MCF 10A (cell line): ENCODE measurements at regions not wholly inside any gene's neighbourhood (a gene's known extent, or its start where the extent isn't known, plus 50 kb on each side); places are given as distances from the start of the nearest gene placed in this dataset.

Experiments
- BruUV-seq: library from RNA; stranded (reverse); fragments of 400-500 nt; replicated peaks from 2 replicates; lab custom pipeline; 2021; lab: Mats Ljungman, UMichigan
- CTCF ChIA-PET: fragments of 300-600 bp; sonication (Branson Sonifier 250); formaldehyde crosslinking; extraction: SDS; loops from one replicate; lab custom pipeline; 2021; ENCODE audit warnings: antibody characterized with exemption, inconsistent platforms; lab: Yijun Ruan, JAX
- POLR2A ChIA-PET: fragments of 300-600, 350-650 bp; sonication (Branson Sonifier 250); formaldehyde crosslinking; extraction: SDS; loops from one replicate; lab custom pipeline; 2020; ENCODE audit warnings: antibody characterized with exemption, inconsistent platforms; lab: Yijun Ruan, JAX
- DNase-seq: peaks from one replicate; pipeline ENCODE4 v3.0.0-alpha.2; 2018; ENCODE audit not compliant: unreplicated experiment
- H3K27ac Mint-ChIP-seq: one replicate; pipeline ENCODE4 v1.8.0; 2022; ENCODE audit warnings: mild to moderate bottlenecking, low read depth, mixed read lengths; ENCODE audit not compliant: unreplicated experiment
- H3K27me3 Mint-ChIP-seq: one replicate; pipeline ENCODE4 v1.8.0; 2022; ENCODE audit warnings: mixed read lengths; ENCODE audit not compliant: insufficient read depth, unreplicated experiment
- H3K36me3 Mint-ChIP-seq: one replicate; pipeline ENCODE4 v1.8.0; 2022; ENCODE audit warnings: mild to moderate bottlenecking, moderate library complexity, mixed read lengths; ENCODE audit not compliant: insufficient read depth, unreplicated experiment
- H3K4me1 Mint-ChIP-seq: one replicate; pipeline ENCODE4 v1.8.0; 2022; ENCODE audit warnings: mixed read lengths; ENCODE audit not compliant: insufficient read depth, unreplicated experiment
- H3K4me3 Mint-ChIP-seq: one replicate; pipeline ENCODE4 v1.8.0; 2022; ENCODE audit warnings: mild to moderate bottlenecking, moderate library complexity, mixed read lengths; ENCODE audit not compliant: unreplicated experiment
- H3K9me3 Mint-ChIP-seq: one replicate; pipeline ENCODE4 v1.8.0; 2022; ENCODE audit warnings: mixed read lengths; ENCODE audit not compliant: unreplicated experiment
- CTCF ChIP-seq: fragments of 200-600 bp; IDR thresholded peaks from one replicate; pipeline ENCODE4 v1.8.0; 2022; ENCODE audit warnings: antibody characterized with exemption, mild to moderate bottlenecking; ENCODE audit not compliant: unreplicated experiment
- intact Hi-C: fragments of 100-400 bp; cut with micrococcal nuclease; formaldehyde crosslinking; loops from 2 replicates; pipeline ENCODE4 v1.14.1; 2022

- intact Hi-C loops: no loop called here
- no peak overlapping the region for H3K4me3 Mint-ChIP-seq
- TF ChIP-seq CTCF: no peak
- H3K27me3 Mint-ChIP-seq: no peaks in the 10 kb centered on the region
- BruUV-seq: no TSS peak
- no peak overlapping the region for H3K27ac Mint-ChIP-seq
- POLR2A ChIA-PET: no interaction called here
- H3K9me3 Mint-ChIP-seq: no peaks in the 10 kb centered on the region
- H3K4me1 Mint-ChIP-seq: no peaks in the 10 kb centered on the region
- DNase-seq: no peak
- CTCF ChIA-PET: no interaction called here
- no peaks in the 10 kb centered on the region for H3K36me3 Mint-ChIP-seq
Observed at GRCh38 chr7:52269669-52270068, 765.8 kb upstream of the POM121L12 start.

- no peak overlapping the region for H3K4me3 Mint-ChIP-seq
- no peaks in the 10 kb centered on the region for H3K36me3 Mint-ChIP-seq
- intact Hi-C loops: no loop called here
- no peaks in the 10 kb centered on the region for H3K9me3 Mint-ChIP-seq
- no peak for DNase-seq
- no TSS peak for BruUV-seq
- H3K4me1 Mint-ChIP-seq: no peaks in the 10 kb centered on the region
- no peaks in the 10 kb centered on the region for H3K27me3 Mint-ChIP-seq
- CTCF ChIA-PET: interaction anchor here (0.5 to 1.2 kb wide), 2 partner anchors 39 to 730 kb away, joined by 4 to 6 read pairs; no protein-coding TSS in a partner anchor
- TF ChIP-seq CTCF: no peak
- POLR2A ChIA-PET: no interaction called here
- no peak overlapping the region for H3K27ac Mint-ChIP-seq
Observed at GRCh38 chr7:52261057-52261456, 774.4 kb upstream of the POM121L12 start.

GRCh38 chr7:52260046-52260665, 775.3 kb upstream of the POM121L12 start:
- H3K4me3 Mint-ChIP-seq: no peak overlapping the region
- intact Hi-C loops: no loop called here
- no peak overlapping the region for H3K27ac Mint-ChIP-seq
- H3K27me3 Mint-ChIP-seq: no peaks in the 10 kb centered on the region
- TF ChIP-seq CTCF: no peak
- peak; percentile 37 for DNase-seq
- H3K9me3 Mint-ChIP-seq: no peaks in the 10 kb centered on the region
- H3K36me3 Mint-ChIP-seq: no peaks in the 10 kb centered on the region
- ChIA-PET CTCF (interaction anchor here (0.5 to 0.7 kb wide), 5 partner anchors 181 to 731 kb away, joined by 3 to 4 read pairs (median 4); no protein-coding TSS in a partner anchor), POLR2A (no interaction called here)
- no peaks in the 10 kb centered on the region for H3K4me1 Mint-ChIP-seq
- BruUV-seq: no TSS peak

GRCh38 chr7:52257890-52258289, 777.5 kb upstream of the POM121L12 start:
- Mint-ChIP-seq H3K9me3 (no peaks in the 10 kb centered on the region), H3K27ac (no peak overlapping the region), H3K27me3 (no peaks in the 10 kb centered on the region), H3K4me3 (no peak overlapping the region), H3K4me1 (no peaks in the 10 kb centered on the region), H3K36me3 (no peaks in the 10 kb centered on the region)
- BruUV-seq: no TSS peak
- intact Hi-C loops: no loop called here
- no peak for TF ChIP-seq CTCF
- POLR2A ChIA-PET: no interaction called here
- DNase-seq: no peak
- CTCF ChIA-PET: no interaction called here
